ENCODE measurements at regions not wholly inside any gene's neighbourhood (a gene's known extent, or its start where the extent isn't known, plus 50 kb on each side); places are given as distances from the start of the nearest gene placed in this dataset.

DNA sequence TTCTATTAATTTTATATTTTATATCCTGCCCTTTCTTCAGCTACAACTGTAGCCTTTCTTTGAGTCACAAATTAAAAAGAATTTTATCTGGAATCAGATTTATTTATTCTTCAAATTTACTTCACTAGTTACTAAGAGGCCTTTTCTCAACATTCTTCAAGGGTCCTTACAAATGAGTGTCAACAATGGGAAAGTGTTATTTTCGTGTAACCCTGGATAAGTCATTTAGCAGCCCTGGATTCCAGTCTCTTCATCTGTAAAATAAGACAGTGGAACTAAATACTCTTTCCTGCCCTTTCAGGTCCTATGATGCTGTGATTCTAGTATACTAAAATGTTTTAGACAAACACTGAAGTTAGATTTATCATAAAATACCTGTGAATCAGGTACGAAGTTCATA lies 397.0 kb downstream of the KLF12 start:
- DNase-seq, result no peak

GRCh38 chr13:73733706-73734105 lies 400.5 kb downstream of the KLF12 start:
- DNase-seq, result no peak

DNA sequence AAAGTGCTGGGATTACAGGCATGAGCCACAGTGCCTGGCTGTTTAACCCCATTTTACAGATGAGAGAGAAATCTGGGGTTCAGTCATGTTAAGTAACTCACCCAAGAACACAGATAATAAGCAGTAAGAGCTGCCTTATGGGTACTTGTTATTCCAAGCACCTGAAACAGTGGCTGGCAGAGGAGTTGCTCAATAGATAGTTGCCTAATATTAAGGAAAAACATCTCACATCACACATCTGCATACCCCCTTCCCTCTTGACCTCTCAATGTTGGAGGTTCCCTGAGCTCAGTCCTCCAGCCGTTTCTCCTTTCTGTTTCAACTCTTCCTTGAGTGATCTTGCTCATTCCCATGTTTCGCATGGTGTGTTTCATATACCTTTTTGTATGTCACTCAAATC lies 401.9 kb downstream of the KLF12 start:
- no peak for DNase-seq

- no peak for DNase-seq
Measured at GRCh38 chr13:73731564-73731963, 402.6 kb downstream of the KLF12 start.

DNA sequence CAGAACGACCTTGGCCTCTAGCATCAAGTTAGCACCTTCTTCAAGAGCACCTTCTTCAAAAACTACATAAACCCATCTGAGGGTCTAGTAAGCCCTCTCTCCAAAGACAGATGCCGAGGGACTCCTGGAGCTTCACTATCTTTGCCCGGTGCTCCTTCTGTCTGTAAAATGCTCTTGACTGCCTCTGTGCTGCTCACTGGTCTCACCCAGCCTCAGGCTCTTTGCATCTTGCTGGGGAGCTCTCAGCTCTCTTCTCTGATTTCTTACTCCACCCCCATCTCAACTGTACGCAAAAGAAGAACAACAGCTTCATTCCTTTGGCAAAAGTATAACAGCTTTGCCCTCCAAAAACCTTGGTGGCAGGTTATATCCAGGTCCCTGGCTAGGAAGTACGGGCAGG lies 404.2 kb downstream of the KLF12 start:
- no peak for DNase-seq

- DNase-seq, result no peak
Measured at GRCh38 chr13:73729046-73729445, 405.2 kb downstream of the KLF12 start.

DNA sequence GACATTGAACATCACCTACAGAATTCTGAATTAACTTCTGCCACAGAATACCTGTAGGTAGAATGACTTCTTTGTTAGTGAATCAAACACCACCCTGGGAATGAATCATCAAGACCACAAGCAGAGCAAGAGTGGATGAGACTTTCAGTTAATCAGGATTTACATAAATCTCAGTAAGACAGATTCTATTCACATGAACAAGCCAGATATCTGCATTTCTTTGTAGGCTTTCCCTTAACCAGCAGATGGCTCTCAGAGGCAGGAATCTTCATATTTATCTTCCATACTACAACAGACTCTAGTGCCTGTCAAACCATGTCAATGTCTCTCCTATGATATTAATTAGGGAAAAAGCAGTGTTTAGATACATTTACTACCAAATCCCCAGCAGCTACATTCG lies 412.1 kb downstream of the KLF12 start:
- no peak for DNase-seq

DNA sequence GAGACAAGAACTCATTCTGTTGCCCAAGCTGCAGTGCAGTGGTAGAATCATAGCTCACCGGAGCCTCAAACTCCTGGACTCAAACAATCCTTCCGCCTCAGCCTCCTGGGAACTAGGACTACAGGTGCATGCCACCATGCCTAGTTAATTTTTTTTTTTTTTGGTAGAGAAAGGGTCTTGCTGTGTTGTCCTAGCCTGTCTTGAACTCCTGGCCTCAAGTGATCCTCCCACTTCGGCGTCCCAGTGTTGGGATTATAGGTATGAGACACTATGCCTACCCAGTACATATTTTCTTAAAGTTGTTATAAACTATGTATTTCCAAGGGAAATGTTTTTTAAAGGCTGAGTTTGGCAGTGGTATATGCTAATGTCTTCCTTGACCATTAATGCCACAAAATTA lies 412.6 kb downstream of the KLF12 start:
- DNase-seq, result no peak

DNA sequence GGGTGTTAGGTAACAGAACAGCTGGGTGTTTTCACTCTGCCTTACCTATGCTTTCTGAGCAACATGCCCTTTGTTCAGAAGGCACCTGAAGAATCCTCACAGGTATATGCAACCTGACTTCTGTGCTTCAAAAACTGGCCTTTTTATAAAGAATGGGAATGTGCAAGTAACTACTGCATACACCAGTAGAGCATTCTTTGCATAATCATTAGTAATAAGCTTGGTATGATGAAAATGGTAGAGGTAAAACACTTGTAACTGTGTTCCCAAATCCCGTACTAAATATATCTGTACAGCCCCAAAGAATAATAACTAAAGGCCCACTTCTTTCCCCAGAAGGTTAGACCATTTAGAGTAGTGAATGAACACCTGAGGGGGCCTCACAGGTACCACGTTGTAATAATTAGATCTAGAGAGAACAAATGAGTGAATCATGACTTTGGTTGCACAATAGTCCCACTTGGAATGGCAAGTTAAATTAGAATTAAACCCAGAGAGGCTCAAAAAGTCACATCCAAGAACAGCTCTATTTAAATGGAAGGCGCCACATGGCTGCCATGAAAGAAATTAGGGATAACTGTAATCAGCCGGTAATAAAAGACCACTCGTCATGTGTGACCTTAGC lies 413.9 kb downstream of the KLF12 start:
- no peak for DNase-seq

GRCh38 chr13:73718246-73718645 lies 416.0 kb downstream of the KLF12 start:
- no peak for DNase-seq

- no peak for DNase-seq
Measured at GRCh38 chr13:73717632-73718031, 416.6 kb downstream of the KLF12 start.

- no peak for DNase-seq
Measured at GRCh38 chr13:73715911-73716510, 418.2 kb downstream of the KLF12 start.

- DNase-seq, result no peak
Measured at GRCh38 chr13:73715114-73715910, 418.9 kb downstream of the KLF12 start.

DNA sequence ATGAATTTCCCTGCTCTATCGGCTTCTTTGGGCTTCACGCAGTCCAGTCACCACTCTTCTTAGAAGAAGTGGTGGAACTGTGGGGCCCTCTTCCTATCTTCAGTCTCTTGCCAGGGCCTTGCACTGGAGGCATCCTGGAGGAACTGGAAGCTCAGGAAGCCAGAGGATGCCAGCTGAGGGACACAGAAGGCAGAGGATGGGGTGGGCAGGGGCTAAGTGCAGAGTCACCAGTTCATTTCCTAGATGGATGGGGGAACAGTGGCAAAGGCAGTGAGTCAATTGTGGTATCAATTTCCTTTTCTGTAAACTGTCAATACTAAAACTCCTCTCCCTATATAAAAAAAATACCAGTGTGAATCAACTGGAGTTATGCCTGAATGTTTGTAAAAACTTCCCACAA lies 419.7 kb downstream of the KLF12 start:
- DNase-seq, result no peak

GRCh38 chr13:73708393-73708985 lies 425.7 kb downstream of the KLF12 start:
- DNase-seq, result peak; percentile 27 to 44

- DNase-seq, result no peak
Measured at GRCh38 chr13:73704587-73704986, 429.6 kb downstream of the KLF12 start.

DNA sequence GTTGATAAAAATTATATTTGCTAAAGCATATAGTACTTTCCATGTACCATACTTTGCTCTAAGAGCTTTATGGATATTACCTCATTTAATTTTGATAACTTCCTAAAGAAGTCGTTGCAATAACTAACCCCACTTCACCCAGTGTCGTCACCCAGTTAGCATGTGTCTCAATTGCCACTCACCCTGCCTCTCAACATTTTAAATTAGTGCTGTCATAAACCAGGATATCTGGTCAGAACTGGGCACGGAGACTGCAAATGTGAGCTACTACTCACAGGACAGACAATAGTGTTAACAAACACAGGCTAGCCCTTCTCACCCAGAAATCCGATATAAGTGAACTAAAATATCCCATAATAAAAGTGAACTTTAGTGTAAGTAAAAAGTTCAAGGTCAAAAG lies 430.6 kb downstream of the KLF12 start:
- no peak for DNase-seq

- DNase-seq, result no peak
Measured at GRCh38 chr13:73702419-73703071, 431.7 kb downstream of the KLF12 start.

- DNase-seq, result no peak
Measured at GRCh38 chr13:73701160-73701559, 433.0 kb downstream of the KLF12 start.

GRCh38 chr13:73698859-73699258 lies 435.3 kb downstream of the KLF12 start:
- no peak for DNase-seq

DNA sequence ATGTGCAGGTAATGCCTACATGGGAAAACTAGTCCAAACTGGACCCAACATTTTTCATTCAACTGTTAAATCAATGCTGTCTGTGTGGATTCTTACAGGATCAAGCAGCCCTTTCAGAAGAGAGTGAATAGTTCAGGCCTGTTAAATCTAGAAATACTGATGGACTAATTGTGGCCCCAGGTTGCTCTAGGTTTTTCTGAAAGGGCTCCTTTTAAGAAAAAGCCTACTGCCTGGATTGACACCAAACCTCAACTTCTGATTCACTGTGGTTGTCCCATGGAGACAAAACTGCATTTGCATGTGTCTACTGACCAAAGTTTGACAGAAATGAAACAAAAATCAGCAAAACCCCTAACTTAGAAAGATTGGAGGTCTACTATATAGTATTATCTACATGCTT lies 437.0 kb downstream of the KLF12 start:
- DNase-seq, result no peak

GRCh38 chr13:73696713-73697112 lies 437.5 kb downstream of the KLF12 start:
- DNase-seq, result no peak

DNA sequence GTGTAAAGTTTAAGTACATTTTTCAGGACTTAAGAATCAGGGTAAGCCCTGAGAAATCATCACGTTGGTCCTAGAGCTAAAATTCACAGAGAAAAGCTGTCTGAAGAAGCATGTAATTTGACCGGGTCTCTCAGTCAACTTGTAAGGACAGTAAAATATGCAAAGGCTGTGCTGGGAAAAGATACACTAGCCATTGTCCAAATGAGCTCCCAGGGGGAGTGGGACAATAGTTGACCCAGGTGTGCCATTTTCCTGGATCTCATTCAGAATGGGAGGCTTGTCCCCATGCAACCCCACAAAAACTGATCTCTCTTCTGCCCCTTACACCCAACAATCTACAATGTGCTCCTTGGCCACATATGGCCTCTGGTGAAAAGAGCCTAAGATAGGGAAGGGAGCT lies 437.9 kb downstream of the KLF12 start:
- DNase-seq, result no peak

All from SHP77 (cell line).